MM.1S (cell line): ENCODE measurements at regions not wholly inside any gene's neighbourhood (a gene's known extent, or its start where the extent isn't known, plus 50 kb on each side); places are given as distances from the start of the nearest gene placed in this dataset.

Source experiments
- EZH2 ChIP-seq: fragments of 300-600 bp; sonication (generic); optimal IDR thresholded peaks from 2 replicates; pipeline ENCODE3; 2017; ENCODE audit warnings: low read depth, mild to moderate bottlenecking, antibody characterized with exemption, low read length, mixed read lengths
- EZH2phosphoT487 ChIP-seq: fragments of 300-600 bp; sonication (generic); IDR thresholded peaks from 2 replicates; pipeline ENCODE4 v1.6.1; 2018; ENCODE audit warnings: antibody characterized with exemption, low read length
- TF ChIP-seq, protein P1 (sequence below): fragments of 300-600 bp; sonication (generic); IDR thresholded peaks from 2 replicates; pipeline ENCODE4 v1.5.1; 2016; ENCODE audit warnings: antibody characterized with exemption, low read length, mixed read lengths

DNA sequence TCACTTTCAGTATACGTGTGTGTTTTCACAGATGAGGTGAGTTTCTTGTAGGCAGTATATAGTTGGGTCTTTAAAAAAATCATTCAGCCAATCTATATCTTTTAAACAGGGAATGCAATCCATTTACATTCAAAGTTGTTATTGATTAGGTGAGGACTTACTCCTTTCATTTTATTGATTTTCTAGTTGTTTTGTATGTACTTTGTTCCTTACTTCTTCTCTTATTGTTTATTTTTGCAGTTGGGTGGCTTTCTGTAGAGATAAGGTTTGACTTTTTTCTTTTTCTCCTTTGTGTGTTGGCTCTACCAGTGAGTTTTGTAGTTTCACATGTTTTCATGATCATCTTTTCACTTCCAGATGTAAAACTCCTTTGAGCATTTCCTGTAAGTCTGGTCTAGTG is 83.1 kb downstream of the MAGED1 start:
- TF ChIP-seq, protein P1, sequence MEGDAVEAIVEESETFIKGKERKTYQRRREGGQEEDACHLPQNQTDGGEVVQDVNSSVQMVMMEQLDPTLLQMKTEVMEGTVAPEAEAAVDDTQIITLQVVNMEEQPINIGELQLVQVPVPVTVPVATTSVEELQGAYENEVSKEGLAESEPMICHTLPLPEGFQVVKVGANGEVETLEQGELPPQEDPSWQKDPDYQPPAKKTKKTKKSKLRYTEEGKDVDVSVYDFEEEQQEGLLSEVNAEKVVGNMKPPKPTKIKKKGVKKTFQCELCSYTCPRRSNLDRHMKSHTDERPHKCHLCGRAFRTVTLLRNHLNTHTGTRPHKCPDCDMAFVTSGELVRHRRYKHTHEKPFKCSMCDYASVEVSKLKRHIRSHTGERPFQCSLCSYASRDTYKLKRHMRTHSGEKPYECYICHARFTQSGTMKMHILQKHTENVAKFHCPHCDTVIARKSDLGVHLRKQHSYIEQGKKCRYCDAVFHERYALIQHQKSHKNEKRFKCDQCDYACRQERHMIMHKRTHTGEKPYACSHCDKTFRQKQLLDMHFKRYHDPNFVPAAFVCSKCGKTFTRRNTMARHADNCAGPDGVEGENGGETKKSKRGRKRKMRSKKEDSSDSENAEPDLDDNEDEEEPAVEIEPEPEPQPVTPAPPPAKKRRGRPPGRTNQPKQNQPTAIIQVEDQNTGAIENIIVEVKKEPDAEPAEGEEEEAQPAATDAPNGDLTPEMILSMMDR, result no peak
- no peak for TF ChIP-seq EZH2
- no peak for TF ChIP-seq EZH2phosphoT487
